HG03432 (cell line): ENCODE measurements at regions not wholly inside any gene's neighbourhood (a gene's known extent, or its start where the extent isn't known, plus 50 kb on each side); places are given as distances from the start of the nearest gene placed in this dataset.
"Not testable (repeated sequence)": the region's sequence is repeated elsewhere in the genome, so short reads cannot be mapped to it uniquely, and the experiment has no call there.

Source experiments
- ATAC-seq: cut with Tn5 transposase; IDR thresholded peaks from one replicate; pipeline ENCODE4 v1.9.1; 2021; ENCODE audit warnings: mild to moderate bottlenecking, moderate library complexity; ENCODE audit not compliant: unreplicated experiment

DNA sequence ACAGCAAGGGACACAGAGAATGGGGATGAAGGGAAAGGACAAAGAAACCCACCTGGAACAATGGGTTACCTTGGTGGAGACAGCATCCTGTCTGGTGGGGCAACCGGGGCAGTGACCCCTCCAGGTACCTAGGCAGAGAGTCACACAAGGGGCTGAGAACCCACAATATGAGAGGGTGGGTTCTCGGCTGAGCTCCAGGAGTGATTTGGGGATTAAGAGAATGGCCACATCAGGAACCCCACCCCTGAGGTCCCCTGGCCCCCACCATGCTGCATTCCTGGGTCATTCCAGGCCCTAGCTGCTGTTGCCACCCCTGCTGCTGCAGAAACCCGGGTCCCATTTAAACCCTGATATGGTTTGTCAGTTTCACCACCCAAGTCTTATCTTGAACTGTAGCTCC is 172.3 kb downstream of the RTP5 start:
- ATAC-seq, result no peak

DNA sequence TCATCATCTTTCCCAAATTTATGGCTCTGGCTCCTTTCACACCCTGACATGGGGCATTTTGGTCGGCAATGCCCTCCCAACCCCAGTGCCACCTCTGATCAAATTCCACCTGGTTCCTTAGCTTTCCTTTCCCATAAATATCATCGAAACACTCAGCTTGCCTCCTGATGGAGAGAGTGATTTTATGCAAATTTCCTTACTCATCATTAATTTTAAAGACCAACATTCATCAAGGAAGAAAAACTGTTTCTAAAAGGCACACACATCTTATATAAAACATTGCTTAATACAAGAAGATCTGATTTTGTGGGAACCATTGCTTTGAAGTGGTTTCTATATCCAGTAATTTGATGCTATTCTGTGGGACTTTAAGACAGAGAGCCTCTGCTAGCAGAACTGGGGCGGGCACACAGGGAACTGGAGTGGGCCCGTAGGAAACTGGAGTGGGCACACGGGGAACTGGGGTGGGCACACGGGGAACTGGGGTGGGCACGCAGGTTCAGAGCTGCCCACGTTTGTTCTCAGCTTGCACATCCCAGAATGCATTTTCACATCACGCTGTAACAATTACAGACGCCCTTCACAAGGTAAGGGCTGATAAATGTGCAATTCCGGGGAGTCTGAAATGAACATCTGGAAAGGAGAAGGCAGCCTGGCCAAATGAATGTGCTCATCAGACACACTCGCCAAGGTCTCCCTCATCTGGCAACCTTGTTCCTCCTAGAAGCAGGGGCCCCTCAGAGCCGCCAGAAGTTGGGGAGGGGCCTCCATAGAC is 174.2 kb downstream of the RTP5 start:
- no peak for ATAC-seq

DNA sequence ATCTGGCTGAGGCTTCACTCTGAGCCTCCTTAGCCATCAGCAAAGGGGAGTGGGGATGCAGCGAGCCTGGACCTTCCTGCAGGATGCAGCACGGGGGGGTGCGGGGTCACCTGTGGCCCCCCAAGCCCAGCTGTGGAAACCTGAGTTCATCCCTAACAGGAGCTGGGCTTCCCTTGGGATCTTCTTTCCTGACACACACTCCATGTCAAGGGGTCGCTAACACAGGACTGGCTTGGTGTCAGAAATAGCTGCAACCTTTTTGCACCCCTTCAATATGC is 174.7 kb downstream of the RTP5 start:
- ATAC-seq, result no peak

DNA sequence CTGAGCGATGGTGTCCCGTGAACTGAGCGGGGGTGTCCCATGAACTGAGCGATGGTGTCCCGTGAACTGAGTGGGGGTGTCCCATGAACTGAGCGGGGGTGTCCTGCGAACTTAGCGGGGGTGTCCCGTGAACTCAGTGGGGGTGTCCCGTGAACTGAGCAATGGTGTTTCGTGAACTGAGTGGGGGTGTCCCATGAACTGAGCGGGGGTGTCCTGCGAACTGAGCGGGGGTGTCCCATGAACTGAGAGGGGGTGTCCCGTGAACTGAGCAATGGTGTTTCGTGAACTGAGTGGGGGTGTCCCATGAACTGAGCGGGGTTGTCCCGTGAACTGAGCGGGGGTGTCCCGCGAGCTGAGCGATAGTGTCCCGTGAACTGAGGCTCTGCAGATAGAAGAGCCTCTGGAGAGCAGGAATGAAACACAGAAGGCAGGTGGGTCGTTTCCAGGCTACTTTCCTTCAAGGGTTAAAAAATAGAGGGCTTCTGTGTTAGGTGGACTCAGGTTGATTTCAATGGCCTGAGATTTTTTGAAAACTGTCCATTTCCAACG is 176.1 kb downstream of the RTP5 start:
- ATAC-seq, result not testable (repeated sequence)

DNA sequence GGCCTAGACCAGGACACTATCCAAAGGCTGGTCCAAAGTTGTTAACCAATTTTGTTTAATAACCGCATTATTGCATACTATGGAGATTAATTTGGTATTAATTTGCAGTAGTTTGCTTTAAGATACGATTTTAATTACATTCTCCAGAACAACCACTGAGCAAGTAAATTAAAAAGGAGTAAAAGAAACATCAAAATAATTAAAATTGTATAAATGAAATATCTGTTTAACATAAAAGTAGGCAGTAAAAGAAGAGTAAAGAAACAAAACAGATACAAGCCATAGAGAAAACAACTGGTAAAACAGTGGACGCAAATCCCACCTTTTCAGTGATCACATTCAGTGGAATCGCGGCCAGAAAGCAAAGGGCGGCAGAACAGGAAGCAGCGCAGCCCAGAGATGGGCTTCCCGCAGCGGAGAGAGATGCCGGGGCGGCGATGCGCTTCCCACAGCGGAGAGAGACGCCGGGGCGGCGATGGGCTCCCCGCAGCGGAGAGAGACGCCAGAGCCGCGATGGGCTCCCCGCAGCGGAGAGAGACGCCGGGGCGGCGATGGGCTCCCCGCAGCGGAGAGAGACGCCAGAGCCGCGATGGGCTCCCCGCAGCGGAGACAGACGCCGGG is 176.8 kb downstream of the RTP5 start:
- ATAC-seq, result no peak

DNA sequence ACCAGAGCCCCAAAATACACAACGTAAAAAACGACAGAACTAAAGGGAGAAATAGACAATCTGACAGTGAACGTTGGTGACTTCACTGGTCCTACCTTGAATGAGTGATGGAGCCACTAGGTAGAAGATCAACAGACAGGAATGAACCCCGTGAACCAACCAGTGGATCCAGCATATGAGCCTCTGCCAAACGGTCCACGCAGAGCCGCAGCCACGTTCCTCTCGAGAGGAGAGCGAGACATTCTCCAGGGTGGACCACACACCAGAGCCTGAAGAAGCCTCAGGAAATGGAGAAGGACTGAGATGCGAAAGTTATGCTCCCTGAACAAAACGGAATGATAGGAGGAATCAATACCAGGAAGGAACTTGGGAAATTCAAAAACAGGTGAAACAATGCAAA is 178.4 kb downstream of the RTP5 start:
- ATAC-seq, result no peak

DNA sequence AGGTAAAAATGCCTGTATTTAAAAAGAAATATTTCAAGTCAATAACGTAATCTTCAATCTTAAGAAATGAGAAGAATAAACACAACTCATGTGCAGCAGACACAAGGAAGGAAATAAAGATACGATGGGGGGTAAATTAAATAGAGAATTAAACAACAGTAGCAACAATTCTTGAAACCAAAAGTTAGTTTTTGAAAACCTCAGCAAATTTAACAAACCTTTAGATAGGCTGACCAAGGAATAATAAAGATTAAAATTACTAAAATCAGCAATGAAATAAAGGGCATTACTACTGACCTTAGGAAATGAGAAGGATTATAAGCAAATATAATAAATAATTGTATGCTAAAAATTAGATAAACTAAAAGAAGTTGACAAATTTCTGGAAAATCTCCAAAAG is 178.9 kb downstream of the RTP5 start:
- ATAC-seq, result no peak

DNA sequence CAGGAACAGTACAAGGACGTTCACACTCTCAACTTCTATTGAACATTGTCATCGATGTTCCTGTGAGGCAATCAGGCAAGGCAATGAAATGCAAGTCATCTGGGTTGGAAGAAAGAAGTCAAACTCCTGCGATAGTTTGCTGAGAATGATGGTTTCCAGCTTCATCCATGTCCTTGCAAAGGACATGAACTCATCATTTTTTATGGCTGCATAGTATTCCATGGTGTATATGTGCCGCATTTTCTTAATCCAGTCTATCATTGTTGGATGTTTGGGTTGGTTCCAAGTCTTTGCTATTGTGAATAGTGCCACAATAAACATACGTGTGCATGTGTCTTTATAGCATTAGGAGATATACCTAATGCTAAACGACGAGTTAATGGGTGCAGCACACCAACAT is 180.0 kb downstream of the RTP5 start:
- not testable (repeated sequence) for ATAC-seq

DNA sequence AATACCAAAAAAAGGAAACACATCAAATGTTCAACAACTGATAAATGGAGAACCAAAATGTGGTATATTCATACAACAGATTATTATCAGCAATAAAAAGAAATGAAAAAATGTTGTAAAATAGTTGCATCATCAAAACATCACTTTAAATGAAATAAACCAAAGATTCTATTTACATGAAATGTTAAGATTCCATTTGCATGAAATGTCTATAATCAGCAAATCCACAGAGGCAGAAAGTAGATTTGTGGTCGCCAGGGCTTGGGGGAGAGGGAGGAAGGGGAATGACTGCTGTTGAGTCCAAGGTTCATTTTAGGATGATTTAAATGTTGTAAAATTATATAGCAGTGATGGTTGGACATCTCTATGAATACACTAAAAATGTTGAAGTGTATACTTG is 181.9 kb downstream of the RTP5 start:
- ATAC-seq, result no peak

DNA sequence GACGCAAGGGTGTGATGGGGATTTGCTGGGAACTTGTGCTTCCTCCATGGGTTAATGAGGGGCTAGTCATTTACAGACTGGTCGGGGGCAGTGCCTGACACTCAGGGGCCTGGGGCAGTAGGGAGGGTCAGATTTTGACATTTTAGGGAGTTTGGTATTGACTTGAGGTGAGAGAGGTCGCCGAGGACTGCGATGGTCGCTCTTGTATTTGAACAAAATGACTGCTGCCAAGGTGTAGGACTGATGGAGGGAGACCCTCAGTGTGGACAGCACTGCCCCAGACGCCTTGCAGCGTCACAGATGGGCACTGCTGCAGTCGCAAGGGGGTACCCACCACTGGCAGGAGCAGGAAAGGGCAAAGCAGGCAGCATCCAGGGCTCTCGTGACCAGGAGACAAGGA is 182.9 kb downstream of the RTP5 start:
- no peak for ATAC-seq

DNA sequence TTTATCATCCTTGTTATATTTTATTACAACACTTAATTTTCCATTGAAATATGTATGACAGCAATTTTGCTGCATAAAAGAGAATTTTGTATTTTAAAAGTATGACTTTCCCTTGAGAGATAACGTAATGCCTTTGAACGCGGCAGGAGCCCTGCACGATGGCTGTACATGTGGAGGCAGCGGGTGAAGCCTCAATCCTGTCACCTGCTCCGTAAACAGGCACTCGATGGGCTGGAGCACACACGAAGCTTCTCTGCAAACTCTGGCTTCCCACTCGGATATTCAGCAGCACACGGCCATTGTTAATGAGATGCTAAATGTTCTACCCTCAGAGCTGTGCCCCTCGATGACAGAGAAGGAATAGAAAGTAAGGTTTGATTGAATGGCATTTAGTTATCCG is 184.4 kb downstream of the RTP5 start:
- ATAC-seq, result no peak

DNA sequence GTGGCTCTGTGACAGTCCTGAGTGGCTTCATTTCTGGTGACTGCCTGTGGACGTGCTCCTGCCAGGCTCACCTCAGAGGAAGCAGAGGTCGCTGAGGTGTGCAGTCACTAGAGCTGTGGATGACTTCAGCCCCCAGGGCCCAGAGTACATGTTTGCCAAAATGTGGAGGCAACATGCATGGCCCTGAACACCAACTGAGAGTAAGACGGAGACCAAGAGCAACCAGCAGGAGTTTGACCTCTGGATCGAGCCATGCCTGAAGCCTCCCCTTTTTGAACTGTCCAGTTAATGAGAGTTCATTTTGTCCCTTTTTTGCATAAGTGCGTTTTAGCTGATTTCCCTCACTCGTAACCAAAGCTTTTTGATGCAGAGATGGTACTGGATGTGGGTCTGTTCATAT is 184.9 kb downstream of the RTP5 start:
- ATAC-seq, result no peak

DNA sequence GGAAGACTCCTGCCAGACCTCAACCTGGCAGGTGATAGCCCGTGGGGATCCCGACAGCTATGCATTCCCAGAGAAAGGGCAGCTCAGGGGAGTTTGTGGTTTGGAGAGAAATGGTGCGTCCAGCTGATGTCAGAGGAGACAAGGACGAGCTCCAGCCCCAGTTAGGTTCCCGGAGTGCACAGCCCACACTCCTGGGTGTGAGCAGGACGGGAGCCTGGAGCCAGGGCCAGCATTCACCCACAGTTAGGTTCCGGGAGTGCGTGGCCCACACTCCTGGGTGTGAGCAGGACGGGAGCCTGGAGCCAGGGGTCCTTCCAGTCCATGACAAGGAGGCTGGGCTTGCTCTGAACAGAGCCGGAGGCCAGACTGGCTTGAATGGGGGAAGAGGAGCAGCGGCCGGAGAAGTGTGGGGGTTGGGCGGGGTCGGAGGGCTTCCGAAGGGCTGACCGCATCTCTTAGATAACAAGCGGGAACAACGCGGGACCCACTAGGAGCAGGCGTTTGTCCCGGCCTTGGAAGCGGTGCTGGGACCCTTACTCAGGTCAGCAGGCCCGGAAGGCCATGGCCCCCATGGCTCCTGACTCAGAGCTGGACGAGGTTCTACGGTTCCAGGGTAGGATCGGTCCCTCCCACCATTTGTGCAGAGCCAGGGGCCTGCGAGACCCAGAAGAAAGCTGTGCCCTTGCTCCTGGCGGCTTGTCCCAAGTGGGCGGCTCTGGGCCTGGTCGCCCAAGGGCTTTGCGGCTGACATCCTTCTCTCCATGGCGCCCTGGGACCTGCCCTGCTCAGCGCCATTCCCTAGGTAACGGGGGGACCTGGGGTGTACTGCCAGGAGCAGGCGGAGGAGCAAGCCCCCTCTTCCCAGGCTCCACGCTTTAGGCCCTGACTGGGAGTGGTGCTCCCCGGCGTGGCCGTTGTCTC is 185.6 kb downstream of the RTP5 start:
- no peak for ATAC-seq

DNA sequence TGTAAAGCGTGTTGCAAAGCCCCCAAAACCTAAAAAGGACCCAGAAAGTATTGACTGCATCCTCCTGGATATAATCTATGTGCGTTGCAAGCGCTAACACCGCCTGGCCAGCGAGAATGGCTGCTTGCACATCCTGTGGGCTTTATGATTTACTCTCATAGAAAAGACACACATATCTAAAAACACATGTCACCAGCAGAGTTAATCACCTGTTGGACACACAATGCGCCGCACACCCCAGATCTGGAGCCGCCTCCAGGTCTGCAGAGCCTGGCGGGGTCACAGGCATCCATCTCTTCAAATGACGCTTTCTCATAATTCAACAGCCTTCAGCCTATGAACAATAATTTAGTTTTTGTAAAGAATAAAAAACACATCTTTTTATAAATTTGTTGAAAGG is 186.5 kb downstream of the RTP5 start:
- no peak for ATAC-seq

DNA sequence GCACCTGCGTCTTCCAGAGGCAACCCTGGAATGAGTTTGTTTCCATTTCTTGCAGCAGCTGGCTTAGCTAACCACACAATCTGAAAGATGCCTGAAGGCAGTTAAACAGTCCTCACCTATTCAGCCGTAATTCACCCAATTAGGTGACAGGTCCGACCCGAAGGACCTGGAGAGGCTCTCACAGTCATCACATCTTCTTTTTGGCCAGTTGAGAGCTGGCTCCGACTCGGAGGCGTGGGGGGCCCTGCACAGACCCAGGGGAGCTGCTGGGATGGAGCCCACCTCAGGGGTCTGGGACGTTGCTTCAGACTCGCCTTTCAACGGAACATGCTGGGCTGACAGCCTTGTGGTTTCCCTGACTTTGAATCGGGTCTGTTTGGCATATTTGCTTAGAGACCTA is 187.3 kb downstream of the RTP5 start:
- ATAC-seq, result no peak

DNA sequence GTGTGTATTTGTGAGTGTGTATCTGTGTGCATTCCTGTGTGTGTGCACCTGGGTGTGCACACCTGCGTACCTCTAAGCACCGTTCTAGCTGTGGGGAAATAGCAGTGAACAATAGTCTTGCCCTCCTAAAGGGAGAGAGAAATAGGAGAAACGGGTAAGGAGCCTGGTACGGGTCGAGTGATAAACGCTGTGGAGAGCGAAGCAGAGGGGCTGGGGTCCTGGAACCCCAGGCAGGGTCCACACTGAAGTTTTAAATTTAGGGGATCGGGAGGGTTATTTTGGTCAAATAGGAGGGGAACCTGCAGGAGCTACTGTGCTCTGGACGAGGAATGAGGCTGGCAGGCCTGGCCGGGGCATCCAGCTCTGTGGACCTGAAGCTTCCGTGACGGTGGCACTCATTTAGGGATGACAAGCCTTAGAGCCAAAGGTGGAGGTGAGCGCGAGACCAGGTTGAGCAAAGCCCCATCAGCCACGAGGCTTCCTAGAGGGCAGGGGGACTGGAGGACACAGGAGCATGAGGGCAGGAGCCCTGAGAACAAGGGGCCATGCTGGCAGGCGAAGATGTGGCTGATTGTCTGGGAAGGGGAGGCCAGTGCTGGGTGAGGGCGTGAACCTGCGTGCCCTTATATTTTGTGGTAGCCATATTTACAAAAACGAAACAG is 188.0 kb downstream of the RTP5 start:
- no peak for ATAC-seq

DNA sequence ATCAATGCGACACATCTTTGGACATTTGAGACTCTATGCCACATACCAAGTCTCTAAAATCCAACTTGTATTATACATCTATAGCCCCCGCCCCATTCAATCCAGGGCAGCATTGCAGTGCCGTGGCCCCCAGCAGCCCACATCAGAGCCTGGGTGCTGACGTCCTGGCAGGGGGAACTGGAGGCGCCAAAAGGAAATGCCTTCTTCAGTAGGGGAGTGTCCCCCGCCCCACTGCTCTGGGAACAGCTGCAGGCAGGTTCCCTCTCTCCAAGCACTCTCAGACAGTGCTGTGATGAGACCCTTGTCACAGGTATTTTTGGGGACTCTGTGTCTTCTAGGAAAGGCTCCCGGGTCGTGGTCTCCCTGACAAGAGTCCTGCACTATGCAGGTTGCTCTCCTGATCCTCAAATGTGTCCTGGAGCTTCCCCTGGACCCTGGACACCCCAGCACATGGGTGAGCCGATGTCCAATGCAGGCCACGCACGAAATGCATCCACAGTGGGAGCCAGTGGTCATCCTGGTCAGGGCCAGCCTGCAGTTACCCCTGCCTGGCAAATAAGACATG is 188.7 kb downstream of the RTP5 start:
- no peak for ATAC-seq

DNA sequence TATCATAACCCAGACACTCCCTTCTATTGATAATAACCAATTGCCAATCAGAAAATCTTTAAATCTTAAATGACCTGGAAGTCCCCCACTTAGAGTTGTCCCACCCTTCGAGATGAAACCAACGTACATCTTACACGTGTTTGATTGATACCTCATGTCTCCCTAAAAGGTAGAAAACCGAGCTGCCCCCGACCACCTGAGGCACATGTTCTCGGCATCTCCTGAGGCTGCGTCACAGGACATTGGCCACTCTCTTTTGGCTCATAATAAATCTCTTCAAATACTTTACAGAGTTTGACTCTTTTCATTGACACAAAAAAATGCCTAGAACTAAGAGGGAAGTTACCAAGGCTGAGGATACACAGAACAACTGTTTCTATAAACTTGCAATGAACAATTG is 190.0 kb downstream of the RTP5 start:
- no peak for ATAC-seq

DNA sequence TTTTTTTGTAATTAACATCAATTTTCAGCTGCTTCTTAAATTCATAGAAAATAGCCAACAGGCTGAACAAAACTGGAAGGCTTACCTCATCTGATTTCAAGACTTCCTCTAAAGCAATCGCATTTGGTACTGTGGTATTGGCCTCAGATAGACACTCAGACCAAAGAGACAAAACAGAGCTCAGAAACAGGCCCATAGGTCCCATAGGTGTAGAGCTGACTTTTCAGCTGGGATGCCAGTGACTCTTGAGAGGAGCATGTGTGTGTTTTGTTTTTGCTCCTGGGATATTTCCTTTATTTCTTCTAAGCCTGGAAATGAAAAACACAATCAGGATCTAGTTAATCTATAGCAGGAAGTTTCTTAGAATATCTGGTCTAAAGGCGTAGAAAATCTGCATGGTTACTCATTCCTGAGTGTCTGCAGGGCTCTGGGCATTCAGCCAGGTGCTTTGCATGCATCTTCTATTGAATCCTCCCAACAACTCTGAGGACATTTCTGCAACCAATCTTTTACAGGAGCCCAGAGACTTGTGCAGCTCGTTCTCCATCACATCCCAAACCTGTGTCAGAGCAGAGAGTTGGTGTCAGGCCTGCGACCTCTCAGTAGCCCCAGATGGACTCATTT is 190.8 kb downstream of the RTP5 start:
- no peak for ATAC-seq

DNA sequence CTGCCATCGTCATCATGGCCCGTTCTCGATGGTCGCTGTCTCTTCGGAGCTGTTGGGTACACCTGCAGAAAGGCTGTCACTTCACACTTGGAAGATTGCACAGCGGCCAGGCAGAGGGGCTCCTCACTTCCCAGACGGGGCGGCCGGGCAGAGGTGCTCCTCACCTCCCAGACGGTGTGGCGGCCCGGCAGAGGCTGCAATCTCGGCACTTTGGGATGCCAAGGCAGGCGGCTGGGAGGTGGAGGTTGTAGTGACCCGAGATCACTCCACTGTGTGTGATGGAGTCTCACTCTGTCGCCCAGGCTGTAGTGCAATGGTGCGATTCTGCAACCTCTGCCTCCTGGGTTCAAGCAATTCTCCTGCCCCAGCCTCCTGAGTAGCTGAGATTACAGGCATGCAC is 192.4 kb downstream of the RTP5 start:
- not testable (repeated sequence) for ATAC-seq
